NT2/D1 (cell line): ENCODE measurements at regions not wholly inside any gene's neighbourhood (a gene's known extent, or its start where the extent isn't known, plus 50 kb on each side); places are given as distances from the start of the nearest gene placed in this dataset.
"Not testable (repeated sequence)": the region's sequence is repeated elsewhere in the genome, so short reads cannot be mapped to it uniquely, and the experiment has no call there.

Source experiments
- DNase-seq: peaks from one replicate; pipeline ENCODE4 v3.0.0-alpha.2; 2011; ENCODE audit warnings: low read depth, low spot score
- H3K27me3 ChIP-seq: 2 replicates; pipeline ENCODE4 v1.6.0; 2011; ENCODE audit warnings: mild to moderate bottlenecking; ENCODE audit not compliant: insufficient read length, insufficient read depth
- H3K36me3 ChIP-seq: 2 replicates; pipeline ENCODE4 v1.6.1; 2011; ENCODE audit warnings: mild to moderate bottlenecking, low read length, mixed read lengths; ENCODE audit not compliant: insufficient read depth, insufficient read length
- H3K4me1 ChIP-seq: 2 replicates; pipeline ENCODE4 v1.5.1; 2011; ENCODE audit not compliant: insufficient read depth, insufficient read length
- H3K4me3 ChIP-seq: 2 replicates; pipeline ENCODE4 v1.5.1; 2011; ENCODE audit warnings: low read depth; ENCODE audit not compliant: insufficient read length
- H3K9ac ChIP-seq: 2 replicates; pipeline ENCODE4 v1.6.0; 2011; ENCODE audit warnings: low read depth; ENCODE audit not compliant: insufficient read length
- H3K9me3 ChIP-seq: 2 replicates; pipeline ENCODE4 v1.5.1; 2011; ENCODE audit warnings: mild to moderate bottlenecking, low read length; ENCODE audit not compliant: insufficient read depth
- SUZ12 ChIP-seq: IDR thresholded peaks from 2 replicates; pipeline ENCODE4 v1.6.1; 2011; ENCODE audit not compliant: insufficient read length, insufficient read depth; ENCODE audit errors: extremely low read depth
- YY1 ChIP-seq: IDR thresholded peaks from 2 replicates; pipeline ENCODE4 v1.6.1; 2011; ENCODE audit not compliant: insufficient read length, insufficient read depth
- ZNF274 ChIP-seq: IDR thresholded peaks from 2 replicates; pipeline ENCODE4 v1.6.1; 2011; ENCODE audit warnings: mild to moderate bottlenecking, low read depth, low read length

GRCh38 chr9:97248252-97248651, 59.2 kb upstream of the CCDC180 start:
- H3K36me3 ChIP-seq, H3K9ac ChIP-seq, H3K27me3 ChIP-seq, DNase-seq, H3K4me1 ChIP-seq, H3K4me3 ChIP-seq, H3K9me3 ChIP-seq: not testable (repeated sequence)

GRCh38 chr9:97243606-97244005, 63.9 kb upstream of the CCDC180 start:
- H3K36me3 ChIP-seq = no peaks in the 10 kb centered on the region
- H3K9me3 ChIP-seq = no peaks in the 10 kb centered on the region
- DNase-seq = no peak
- no peaks in the 10 kb centered on the region for H3K27me3 ChIP-seq
- H3K4me1 ChIP-seq = no peaks in the 10 kb centered on the region
- H3K9ac ChIP-seq = no peak overlapping the region
- no peak overlapping the region for H3K4me3 ChIP-seq
- TF ChIP-seq YY1 (no peak), SUZ12 (no peak), ZNF274 (no peak)

- not testable (repeated sequence) for H3K9me3 ChIP-seq, H3K36me3 ChIP-seq, DNase-seq, H3K27me3 ChIP-seq, H3K4me3 ChIP-seq, H3K4me1 ChIP-seq, H3K9ac ChIP-seq
Observed at GRCh38 chr9:97241430-97241829, 66.0 kb upstream of the CCDC180 start.

GRCh38 chr9:97237951-97238889, 69.2 kb upstream of the CCDC180 start:
- peak overlapping the region; percentile 95 for H3K9ac ChIP-seq
- H3K4me1 ChIP-seq = no peaks in the 10 kb centered on the region
- no peaks in the 10 kb centered on the region for H3K27me3 ChIP-seq
- H3K36me3 ChIP-seq = no peaks in the 10 kb centered on the region
- DNase-seq = peak; percentile 70
- H3K4me3 ChIP-seq = peak overlapping the region; percentile 79
- peaks cover 2% of the 10 kb centered on the region for H3K9me3 ChIP-seq
- TF ChIP-seq YY1 = peak; percentile 23
- no peak for TF ChIP-seq ZNF274
- no peak for TF ChIP-seq SUZ12

GRCh38 chr9:97237311-97237786, 70.1 kb upstream of the CCDC180 start:
- Histone ChIP-seq H3K9ac (peak overlapping the region; percentile 83), H3K27me3 (no peaks in the 10 kb centered on the region), H3K36me3 (no peaks in the 10 kb centered on the region), H3K4me1 (no peaks in the 10 kb centered on the region), H3K4me3 (peak overlapping the region; percentile 79), H3K9me3 (peaks cover 7% of the 10 kb centered on the region)
- TF ChIP-seq ZNF274 (no peak), SUZ12 (no peak), YY1 (no peak)
- DNase-seq = no peak

GRCh38 chr9:97233009-97233400, 74.5 kb upstream of the CCDC180 start:
- not testable (repeated sequence) for H3K27me3 ChIP-seq, H3K4me1 ChIP-seq, H3K9ac ChIP-seq, DNase-seq, H3K36me3 ChIP-seq, H3K4me3 ChIP-seq, H3K9me3 ChIP-seq

GRCh38 chr9:97232060-97233008, 75.1 kb upstream of the CCDC180 start:
- not testable (repeated sequence) for H3K9ac ChIP-seq, H3K9me3 ChIP-seq, DNase-seq, H3K4me1 ChIP-seq, H3K27me3 ChIP-seq, H3K36me3 ChIP-seq, H3K4me3 ChIP-seq

GRCh38 chr9:97222393-97222792, 85.1 kb upstream of the CCDC180 start:
- H3K36me3 ChIP-seq, H3K9me3 ChIP-seq, DNase-seq, H3K27me3 ChIP-seq, H3K4me1 ChIP-seq: not testable (repeated sequence)
- Histone ChIP-seq H3K9ac (peak overlapping the region; percentile 89), H3K4me3 (peak overlapping the region; percentile 49)

- not testable (repeated sequence) for H3K9me3 ChIP-seq, H3K4me1 ChIP-seq, H3K27me3 ChIP-seq, H3K36me3 ChIP-seq, DNase-seq
- Histone ChIP-seq H3K9ac (peak overlapping the region; percentile 89), H3K4me3 (peak overlapping the region; percentile 49)
Observed at GRCh38 chr9:97221478-97222355, 85.7 kb upstream of the CCDC180 start.
